Putamen (tissue), 1 donor: ENCODE measurements at regions not wholly inside any gene's neighbourhood (a gene's known extent, or its start where the extent isn't known, plus 50 kb on each side); places are given as distances from the start of the nearest gene placed in this dataset.

Source experiments
- DNase-seq: peaks from one replicate; pipeline ENCODE4 v3.0.0-alpha.2; 2016; ENCODE audit warnings: low spot score

DNA sequence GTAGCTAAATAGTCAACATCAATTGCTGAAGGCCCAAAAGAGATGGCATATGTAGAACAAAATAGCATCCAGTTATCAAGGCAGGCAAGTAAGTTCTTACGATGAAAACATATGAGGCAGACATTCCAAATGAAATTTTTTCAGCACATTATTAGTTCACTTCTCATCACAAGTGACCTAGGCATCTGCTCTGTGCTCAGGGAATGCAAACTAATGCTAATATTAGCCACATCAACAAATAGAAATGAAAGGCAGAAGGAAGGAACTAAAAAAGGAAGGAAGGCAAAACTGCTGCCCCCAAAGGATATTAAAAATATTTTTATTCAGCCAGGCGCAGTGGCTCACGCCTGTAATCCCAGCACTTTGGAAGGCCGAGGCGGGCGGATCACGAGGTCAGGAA lies 51.2 kb upstream of the ROCK1 start:
- DNase-seq: no peak

DNA sequence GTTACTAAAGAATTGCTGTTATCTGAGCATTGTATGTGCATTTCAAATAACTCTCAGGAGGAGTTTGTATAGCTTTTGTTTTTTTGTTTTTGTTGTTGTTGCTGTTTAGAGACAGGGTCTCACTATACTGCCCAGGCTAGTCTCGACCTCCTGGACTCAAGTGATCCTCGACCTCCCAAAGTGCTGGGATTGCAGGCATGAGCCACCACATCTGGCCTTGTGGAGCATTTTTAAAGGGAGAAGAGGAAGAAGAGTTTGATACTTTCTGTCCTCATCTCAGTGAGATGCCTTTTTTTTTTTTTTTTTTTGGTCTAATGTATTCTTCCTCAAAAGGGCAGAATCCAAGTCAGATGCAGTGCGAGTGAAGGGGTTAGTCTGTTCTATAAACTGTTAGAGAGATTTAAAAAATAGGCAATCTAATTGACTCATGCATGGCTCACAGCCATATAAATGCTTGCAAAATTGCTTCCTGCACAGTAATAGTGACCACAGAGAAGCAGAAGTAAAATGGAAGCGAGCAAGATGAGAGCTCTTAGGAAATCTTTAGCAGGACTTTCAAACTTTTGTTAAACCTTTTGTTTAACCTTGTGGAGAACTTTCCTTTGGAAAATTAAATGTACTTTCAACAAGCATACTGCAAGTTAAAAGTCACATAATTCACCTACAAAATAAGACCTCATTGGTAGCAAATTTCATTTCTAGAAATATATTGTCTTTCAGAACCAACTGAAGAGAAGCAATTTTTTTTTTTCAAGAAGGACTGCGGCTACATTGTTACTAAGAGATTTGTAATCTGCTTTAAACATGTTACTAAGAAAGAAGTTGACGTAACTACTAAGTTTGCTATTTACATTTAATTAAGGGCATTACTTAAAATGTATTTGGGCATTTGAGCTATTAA lies 52.3 kb upstream of the ROCK1 start:
- DNase-seq: no peak

DNA sequence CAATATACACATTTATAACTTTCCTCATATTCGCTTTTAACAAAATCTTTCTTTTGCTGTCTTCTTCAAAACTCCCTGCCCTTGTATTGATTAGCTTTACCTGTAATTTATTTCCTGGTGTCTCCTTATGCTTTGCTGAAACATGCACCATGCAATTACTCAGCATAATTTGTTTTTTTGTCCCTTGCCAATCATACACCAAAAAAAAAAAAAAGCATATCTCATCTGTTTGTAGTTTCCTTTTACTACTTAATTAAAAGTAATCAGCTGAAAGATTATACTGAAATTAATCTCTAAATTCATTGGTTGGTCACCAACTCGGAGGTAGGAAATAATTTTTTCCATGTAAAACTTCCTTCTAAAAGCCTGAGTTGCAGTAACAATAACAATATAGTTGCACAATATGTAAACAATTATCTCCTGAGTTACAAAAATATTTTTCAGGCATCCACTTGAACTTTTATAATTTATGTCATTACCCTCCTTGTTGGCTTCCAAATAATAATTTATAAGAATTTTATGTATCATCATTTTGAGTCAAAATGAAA lies 53.0 kb upstream of the ROCK1 start:
- no peak for DNase-seq

DNA sequence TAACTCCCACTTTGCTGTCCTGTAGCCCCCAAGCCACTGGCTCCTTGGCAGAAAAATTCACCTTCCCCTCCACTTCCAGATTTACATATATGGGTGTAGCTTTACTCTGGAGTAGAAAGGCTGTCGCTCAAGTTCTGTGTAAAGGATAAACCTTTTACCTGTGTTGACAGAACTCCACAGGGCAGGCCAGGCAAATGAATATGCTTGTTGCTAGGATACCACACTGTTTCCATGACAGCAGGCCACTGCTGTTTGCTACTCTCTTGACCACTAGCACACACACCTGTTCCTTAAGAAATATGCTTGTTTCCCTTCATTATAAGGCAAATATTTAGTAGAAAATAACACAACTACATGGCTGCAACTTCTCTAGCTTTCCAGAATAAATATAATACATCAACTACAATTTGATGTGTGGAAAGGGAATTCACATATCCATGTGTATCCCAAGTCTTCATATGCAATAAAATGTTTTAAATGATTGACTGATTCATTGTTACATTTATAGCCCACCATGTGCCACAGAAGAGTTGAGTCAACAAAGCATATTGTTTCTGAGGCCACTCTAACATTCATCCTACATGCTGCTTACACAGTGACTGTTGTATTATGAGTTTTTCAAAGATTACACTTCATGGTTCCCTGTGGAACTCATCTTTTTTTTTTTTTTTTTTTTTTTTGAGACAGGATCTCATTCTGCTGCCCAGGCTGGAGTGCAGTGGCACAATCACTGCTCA lies 56.2 kb upstream of the ROCK1 start:
- no peak for DNase-seq

DNA sequence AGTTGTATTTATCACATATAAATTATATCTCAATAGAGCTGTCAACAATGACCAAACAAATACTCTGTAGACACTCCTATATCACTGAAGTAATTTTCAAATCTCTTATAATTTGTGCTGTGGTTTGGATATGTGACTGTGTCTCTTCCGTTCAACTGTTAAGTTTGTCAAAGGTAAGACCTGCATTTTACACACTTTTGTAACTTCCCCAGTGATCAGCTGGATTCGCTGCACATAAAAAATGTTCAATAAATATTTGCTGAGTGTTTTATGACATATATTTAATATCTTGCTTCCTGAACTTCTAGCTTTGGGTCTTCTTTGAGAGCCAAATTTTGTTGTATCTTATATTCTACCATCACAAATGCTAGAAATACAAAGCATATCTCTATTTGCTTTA lies 57.3 kb upstream of the ROCK1 start:
- no peak for DNase-seq

DNA sequence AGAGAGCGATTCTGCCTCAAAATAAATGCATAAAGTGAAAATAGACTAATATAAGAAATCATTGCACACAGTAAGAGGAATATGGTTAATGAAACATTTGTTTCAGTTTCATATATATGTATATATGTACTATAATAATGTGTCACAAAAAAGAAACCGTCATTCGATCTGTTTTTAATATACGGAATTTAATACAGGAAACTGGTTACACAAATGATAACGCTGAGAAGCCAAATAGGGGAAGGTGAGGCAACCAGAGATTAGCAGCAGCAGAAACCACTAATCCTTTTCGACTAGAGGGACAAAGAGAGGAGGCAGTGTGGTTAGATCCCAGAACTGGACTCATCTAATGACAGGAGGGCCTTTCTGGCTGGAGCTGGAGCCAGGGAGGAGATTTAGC lies 64.2 kb upstream of the GREB1L start:
- DNase-seq: no peak

DNA sequence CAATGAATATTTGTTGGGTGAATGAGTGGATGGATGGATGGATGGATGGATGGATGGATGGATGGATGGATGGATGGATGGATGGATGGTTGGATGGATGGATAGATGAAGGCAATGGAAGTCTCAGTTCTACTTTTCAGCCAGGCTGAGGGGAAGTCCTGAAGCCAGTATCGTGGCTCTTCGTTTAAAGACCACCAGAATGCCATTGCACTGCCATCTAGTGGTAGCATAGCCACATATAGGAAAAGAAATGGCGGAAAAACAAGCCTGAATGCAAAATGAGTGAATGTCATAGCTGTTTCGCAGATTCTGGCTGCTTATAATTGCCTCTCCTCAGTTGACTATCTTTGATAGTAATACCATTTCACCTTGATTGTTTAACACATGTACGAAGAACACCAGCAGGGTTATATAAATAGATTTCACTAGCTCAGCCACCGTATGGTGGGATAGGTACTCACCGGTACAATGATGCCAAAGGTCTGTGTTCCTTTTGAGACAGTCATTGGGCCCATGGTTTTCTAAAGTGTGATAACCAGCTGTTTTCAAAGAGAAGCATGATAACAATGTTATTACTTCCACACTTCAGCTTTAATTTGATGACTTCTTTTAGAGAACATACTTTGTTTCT lies 62.3 kb upstream of the GREB1L start:
- peak; percentile 50 for DNase-seq

DNA sequence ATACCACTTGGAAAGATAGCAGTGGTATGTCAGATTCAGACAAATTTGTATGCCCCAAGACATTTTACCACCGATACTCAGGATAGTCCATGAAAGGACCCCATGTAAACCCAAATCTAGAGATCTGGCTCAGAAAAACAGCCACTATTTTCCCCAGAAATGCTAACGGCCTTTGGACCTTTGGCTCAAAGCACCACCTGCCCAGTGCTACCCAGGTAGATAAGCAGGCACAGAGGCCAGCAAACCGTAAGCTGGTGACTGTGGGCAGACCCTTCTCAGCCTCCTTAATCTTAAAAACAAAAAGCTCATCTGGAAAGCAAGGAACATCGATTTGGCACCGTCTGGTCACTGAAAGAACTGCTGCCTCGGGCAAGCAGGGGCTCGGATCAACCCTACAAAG lies 61.4 kb upstream of the GREB1L start:
- no peak for DNase-seq

DNA sequence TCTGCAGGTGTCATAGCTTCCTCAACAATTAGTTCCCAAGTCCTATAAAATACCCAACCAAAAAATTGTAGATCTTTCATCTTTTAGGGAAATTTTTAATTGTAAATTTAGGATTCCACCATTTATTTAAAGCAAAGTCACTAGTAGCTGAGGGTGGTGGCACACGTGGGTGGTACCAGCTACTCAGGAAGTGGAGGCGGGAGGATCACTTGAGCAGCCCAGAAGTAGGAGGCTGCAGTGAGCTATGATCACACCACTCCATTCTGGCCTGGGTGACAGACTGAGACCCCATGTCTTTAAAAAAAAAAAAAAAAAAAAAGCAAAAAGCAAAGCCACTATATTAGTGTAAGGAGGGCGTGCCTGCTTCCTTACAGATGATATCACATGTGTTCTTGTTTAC lies 60.3 kb upstream of the GREB1L start:
- no peak for DNase-seq

DNA sequence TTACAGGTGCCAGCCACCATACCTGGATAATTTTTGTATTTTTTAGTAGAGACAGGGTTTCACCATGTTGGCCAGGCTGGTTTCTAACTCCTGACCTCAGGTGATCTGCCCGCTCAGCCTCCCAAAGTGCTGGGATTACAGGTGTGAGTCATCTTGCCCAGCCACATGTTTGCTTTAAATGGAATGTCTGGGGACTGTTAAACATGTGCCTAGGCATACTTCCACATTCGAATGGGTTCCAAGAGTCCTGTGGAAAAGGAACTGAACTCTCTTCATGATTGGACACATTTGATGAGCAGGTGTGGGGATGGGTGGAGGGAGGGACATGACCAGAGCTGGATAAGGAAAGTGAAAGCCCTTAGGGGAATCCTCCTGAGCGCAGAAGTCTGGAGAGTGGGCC lies 58.4 kb upstream of the GREB1L start:
- DNase-seq: no peak

DNA sequence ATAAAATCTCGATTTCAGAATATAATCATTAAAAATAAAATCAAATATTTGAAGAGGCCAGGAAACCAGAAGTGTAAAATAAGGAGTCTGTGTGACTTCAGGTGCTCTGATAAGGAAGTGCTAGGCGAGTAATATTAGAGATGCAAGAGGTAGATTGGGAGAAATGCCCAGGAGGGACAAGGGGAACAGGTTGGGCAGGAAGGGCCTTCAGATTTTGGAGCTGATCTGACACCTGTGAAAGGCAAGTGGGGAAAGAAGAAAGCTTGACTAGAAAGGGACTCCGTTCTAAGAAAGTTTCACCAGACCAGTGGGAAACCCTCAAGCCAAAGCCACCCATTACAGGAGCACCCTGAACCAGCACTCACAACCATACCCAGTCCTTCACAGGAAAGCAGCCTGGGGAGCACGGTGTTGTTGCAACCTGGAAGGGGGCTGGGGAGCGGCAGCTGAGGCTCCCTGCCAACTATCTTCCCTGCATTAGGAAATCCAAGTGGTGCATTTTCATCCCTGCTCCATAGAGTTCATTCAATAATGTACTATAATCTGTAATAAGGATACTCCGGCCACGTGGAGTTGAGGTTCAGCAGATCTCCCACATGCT lies 57.5 kb upstream of the GREB1L start:
- no peak for DNase-seq

DNA sequence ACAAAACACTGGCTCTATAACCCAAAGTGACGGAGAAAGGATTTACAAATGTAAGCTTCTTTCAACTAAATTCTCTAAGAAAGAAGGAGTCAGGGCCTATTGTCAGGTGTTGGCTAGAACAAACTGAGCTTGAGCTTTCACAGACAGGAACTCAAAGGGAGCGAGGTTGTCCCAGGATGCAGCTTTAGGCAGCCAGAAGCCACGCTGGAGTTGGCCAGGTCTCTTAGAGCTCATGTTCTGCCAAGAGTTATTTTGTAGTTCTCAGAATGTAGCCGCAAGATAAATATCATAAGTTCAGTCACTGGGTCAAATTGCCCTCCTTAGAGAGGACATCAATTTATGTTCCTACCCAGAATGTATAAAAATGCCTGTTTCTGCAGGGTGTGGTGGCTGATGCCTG lies 54.1 kb upstream of the GREB1L start:
- no peak for DNase-seq

DNA sequence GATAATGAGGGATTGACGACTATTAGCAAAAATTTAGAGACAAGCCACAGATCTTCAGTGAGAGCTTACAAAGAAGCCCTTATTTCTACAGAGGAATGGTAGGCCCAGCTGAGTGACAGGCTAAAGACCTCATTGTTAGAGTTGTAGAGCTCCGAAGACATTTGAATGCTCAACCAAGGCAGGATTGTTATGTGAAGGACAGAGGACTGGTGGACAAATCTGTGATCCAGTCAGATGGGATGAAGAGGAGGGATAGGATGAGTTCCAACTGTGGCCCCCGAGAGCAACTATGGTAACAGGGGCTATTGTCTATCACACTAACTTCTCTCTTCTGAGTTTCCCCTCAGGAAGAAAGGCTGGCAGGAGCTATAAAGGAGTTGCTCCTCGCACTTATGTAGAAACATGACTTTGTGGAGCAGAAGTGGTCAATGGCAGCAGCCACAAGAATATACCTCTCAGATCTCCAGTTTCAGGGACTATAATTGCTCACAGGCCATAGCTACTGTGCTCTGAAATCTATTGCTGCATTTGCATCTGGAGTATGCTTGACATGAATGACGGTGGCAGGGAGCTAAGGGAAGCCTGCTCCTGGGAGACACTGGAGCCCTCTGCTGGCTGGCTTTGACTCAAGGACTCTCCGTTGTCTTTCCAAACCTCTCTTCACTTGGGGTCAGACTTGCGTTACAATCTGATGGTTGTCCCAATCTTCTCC lies 50.3 kb upstream of the GREB1L start:
- peak; percentile 85 for DNase-seq
